ENCODE measurements at regions not wholly inside any gene's neighbourhood (a gene's known extent, or its start where the extent isn't known, plus 50 kb on each side); places are given as distances from the start of the nearest gene placed in this dataset.
A peak's percentile ranks its signal among the peaks of the same experiment; 100 is the strongest.

- H3K27me3 ChIP-seq (ENCODE audit: insufficient read depth in 3 of 3, low read length in 2 of 3): no peaks in the 10 kb centered on the region
- H3K36me3 ChIP-seq (ENCODE audit: insufficient read depth in 1 of 2, low read depth in 1 of 2): no peaks in the 10 kb centered on the region
- H3K9me3 ChIP-seq: peaks cover 15% of the 10 kb centered on the region
- no peak overlapping the region for H3K4me3 ChIP-seq
- DNase-seq: no peak
- intact Hi-C loops (cut with DNase I): no loop called here
- peak overlapping the region; percentile 69 for H3K27ac ChIP-seq
- ATAC-seq: peak; percentile 67 to 91 (median 86)
- no peak for TF ChIP-seq CTCF (IDR thresholded peaks at IDR 0.05)
- WGBS, 3 donors: 93 to 99% (median 95%) methylated on average over 1 of the region's 1 CpG
- H3K4me1 ChIP-seq: peaks cover 13% of the 10 kb centered on the region
Measured at GRCh38 chr12:67811437-67812361, 163.2 kb downstream of the DYRK2 start.

- H3K9me3 ChIP-seq: peaks cover 22% of the 10 kb centered on the region
- DNase-seq (no peak), ATAC-seq (no peak)
- H3K4me1 ChIP-seq: peaks cover 8% of the 10 kb centered on the region
- intact Hi-C loops (cut with DNase I): no loop called here
- 79 to 91% (median 84%) methylated on average over 4 of the region's 4 CpGs for WGBS, 3 donors
- H3K27me3 ChIP-seq (ENCODE audit: insufficient read depth in 3 of 3, low read length in 2 of 3): no peaks in the 10 kb centered on the region
- no peak for TF ChIP-seq CTCF (IDR thresholded peaks at IDR 0.05)
- no peak overlapping the region for H3K4me3 ChIP-seq
- H3K36me3 ChIP-seq (ENCODE audit: insufficient read depth in 1 of 2, low read depth in 1 of 2): no peaks in the 10 kb centered on the region
- no peak overlapping the region for H3K27ac ChIP-seq
Measured at GRCh38 chr12:67813456-67813904, 164.9 kb downstream of the DYRK2 start.

GRCh38 chr12:67816269-67816668 is 167.7 kb downstream of the DYRK2 start:
- intact Hi-C loops (cut with DNase I): no loop called here
- H3K9me3 ChIP-seq: peaks cover 22% of the 10 kb centered on the region
- WGBS, 3 donors: 95 to 96% (median 95%) methylated on average over 2 of the region's 2 CpGs

GRCh38 chr12:67818459-67818903 is 169.9 kb downstream of the DYRK2 start:
- WGBS, 3 donors: 56 to 77% (median 70%) methylated on average over 2 of the region's 2 CpGs
- ATAC-seq (peak; percentile 63 to 90 (median 68)), DNase-seq (no peak)
- intact Hi-C loops (cut with DNase I): no loop called here
- H3K36me3 ChIP-seq (ENCODE audit: insufficient read depth in 1 of 2, low read depth in 1 of 2): no peaks in the 10 kb centered on the region
- peaks cover 17% of the 10 kb centered on the region for H3K9me3 ChIP-seq
- peaks cover 32% of the 10 kb centered on the region for H3K4me1 ChIP-seq
- H3K4me3 ChIP-seq: no peak overlapping the region
- no peak for TF ChIP-seq CTCF (IDR thresholded peaks at IDR 0.05)
- H3K27ac ChIP-seq: peak overlapping the region; percentile 65
- no peaks in the 10 kb centered on the region for H3K27me3 ChIP-seq (ENCODE audit: insufficient read depth in 3 of 3, low read length in 2 of 3)

More at GRCh38 chr12:67816269-67816668, 167.7 kb downstream of the DYRK2 start:
- DNase-seq: no peak
- no peak overlapping the region for H3K4me3 ChIP-seq
- H3K36me3 ChIP-seq (ENCODE audit: insufficient read depth in 1 of 2, low read depth in 1 of 2): no peaks in the 10 kb centered on the region
- H3K4me1 ChIP-seq: peaks cover 17% of the 10 kb centered on the region
- H3K27me3 ChIP-seq (ENCODE audit: insufficient read depth in 3 of 3, low read length in 2 of 3): no peaks in the 10 kb centered on the region
- TF ChIP-seq CTCF (IDR thresholded peaks at IDR 0.05): no peak
- ATAC-seq: no peak
- H3K27ac ChIP-seq: no peak overlapping the region

Measured in psoas muscle (tissue), 7 donors.